GM18519 (cell line): ENCODE measurements at regions not wholly inside any gene's neighbourhood (a gene's known extent, or its start where the extent isn't known, plus 50 kb on each side); places are given as distances from the start of the nearest gene placed in this dataset.
"Not testable (repeated sequence)": the region's sequence is repeated elsewhere in the genome, so short reads cannot be mapped to it uniquely, and the experiment has no call there.

Source experiments
- ATAC-seq: cut with Tn5 transposase; IDR thresholded peaks from one replicate; pipeline ENCODE4 v1.9.1; 2021; ENCODE audit warnings: mild to moderate bottlenecking, moderate library complexity; ENCODE audit not compliant: unreplicated experiment, low FRiP score

- ATAC-seq: no peak
Observed at GRCh38 chr14:106044515-106044914, 518.1 kb downstream of the TMEM121 start.

- no peak for ATAC-seq
Observed at GRCh38 chr14:106044949-106045596, 518.7 kb downstream of the TMEM121 start.

GRCh38 chr14:106051796-106052195 is 525.4 kb downstream of the TMEM121 start:
- ATAC-seq: no peak

- no peak for ATAC-seq
Observed at GRCh38 chr14:106055289-106055688, 528.9 kb downstream of the TMEM121 start.

- ATAC-seq: no peak
Observed at GRCh38 chr14:106058342-106058741, 532.0 kb downstream of the TMEM121 start.

GRCh38 chr14:106060276-106060975 is 534.0 kb downstream of the TMEM121 start:
- no peak for ATAC-seq

- ATAC-seq: not testable (repeated sequence)
Observed at GRCh38 chr14:106061877-106062500, 535.6 kb downstream of the TMEM121 start.

- ATAC-seq: no peak
Observed at GRCh38 chr14:106062502-106063272, 536.3 kb downstream of the TMEM121 start.

- ATAC-seq: no peak
Observed at GRCh38 chr14:106067935-106068334, 541.6 kb downstream of the TMEM121 start.

- no peak for ATAC-seq
Observed at GRCh38 chr14:106069804-106070625, 543.6 kb downstream of the TMEM121 start.

GRCh38 chr14:106080922-106081321 is 554.5 kb downstream of the TMEM121 start:
- no peak for ATAC-seq

GRCh38 chr14:106081721-106082120 is 555.3 kb downstream of the TMEM121 start:
- not testable (repeated sequence) for ATAC-seq

- no peak for ATAC-seq
Observed at GRCh38 chr14:106083082-106083481, 556.7 kb downstream of the TMEM121 start.

GRCh38 chr14:106087837-106088236 is 561.5 kb downstream of the TMEM121 start:
- no peak for ATAC-seq

- not testable (repeated sequence) for ATAC-seq
Observed at GRCh38 chr14:106088860-106089259, 562.5 kb downstream of the TMEM121 start.

- ATAC-seq: no peak
Observed at GRCh38 chr14:106094654-106095189, 568.3 kb downstream of the TMEM121 start.

- ATAC-seq: no peak
Observed at GRCh38 chr14:106107703-106108102, 581.3 kb downstream of the TMEM121 start.

GRCh38 chr14:106109337-106109736 is 583.0 kb downstream of the TMEM121 start:
- no peak for ATAC-seq

GRCh38 chr14:106115401-106115800 is 589.0 kb downstream of the TMEM121 start:
- no peak for ATAC-seq
